CD4-positive, alpha-beta T cell treated with Interleukin-4 for 1 hour (primary cell): ENCODE measurements at regions not wholly inside any gene's neighbourhood (a gene's known extent, or its start where the extent isn't known, plus 50 kb on each side); places are given as distances from the start of the nearest gene placed in this dataset.

Source experiments
- DNase-seq, 2 donors: peaks; one replicate each; pipeline ENCODE4 v3.0.0-alpha.2; 2020 to 2022

GRCh38 chr15:38864122-38864521, 299.5 kb upstream of the RASGRP1 start:
- peak in 1 of 2 donors; percentile 3 for DNase-seq

- no peak for DNase-seq
Observed at GRCh38 chr15:38864827-38865581, 300.4 kb upstream of the RASGRP1 start.

GRCh38 chr15:38867556-38867955, 302.9 kb upstream of the RASGRP1 start:
- DNase-seq: no peak

- no peak for DNase-seq
Observed at GRCh38 chr15:38868326-38869114, 303.9 kb upstream of the RASGRP1 start.

- no peak for DNase-seq
Observed at GRCh38 chr15:38871638-38872037, 307.0 kb upstream of the RASGRP1 start.

GRCh38 chr15:38872732-38873131, 308.1 kb upstream of the RASGRP1 start:
- no peak for DNase-seq

- DNase-seq: no peak
Observed at GRCh38 chr15:38873158-38873557, 308.5 kb upstream of the RASGRP1 start.

- no peak for DNase-seq
Observed at GRCh38 chr15:38874464-38874863, 309.9 kb upstream of the RASGRP1 start.

GRCh38 chr15:38876211-38876610, 311.6 kb upstream of the RASGRP1 start:
- no peak for DNase-seq

GRCh38 chr15:38876621-38877020, 312.0 kb upstream of the RASGRP1 start:
- DNase-seq: no peak

- DNase-seq: no peak
Observed at GRCh38 chr15:38877471-38877870, 312.9 kb upstream of the RASGRP1 start.

GRCh38 chr15:38878026-38878425, 313.4 kb upstream of the RASGRP1 start:
- DNase-seq: no peak

- DNase-seq: no peak
Observed at GRCh38 chr15:38878926-38879325, 314.3 kb upstream of the RASGRP1 start.

- DNase-seq: no peak
Observed at GRCh38 chr15:38879909-38880471, 315.4 kb upstream of the RASGRP1 start.

- no peak for DNase-seq
Observed at GRCh38 chr15:38882221-38882620, 317.6 kb upstream of the RASGRP1 start.

GRCh38 chr15:38883987-38884386, 319.4 kb upstream of the RASGRP1 start:
- no peak for DNase-seq

GRCh38 chr15:38885001-38885400, 320.4 kb upstream of the RASGRP1 start:
- DNase-seq: no peak

GRCh38 chr15:38885471-38885952, 320.9 kb upstream of the RASGRP1 start:
- DNase-seq: no peak

- DNase-seq: no peak
Observed at GRCh38 chr15:38886315-38887163, 321.9 kb upstream of the RASGRP1 start.

GRCh38 chr15:38888701-38889221, 324.1 kb upstream of the RASGRP1 start:
- no peak for DNase-seq

- no peak for DNase-seq
Observed at GRCh38 chr15:38890194-38890593, 325.6 kb upstream of the RASGRP1 start.

- no peak for DNase-seq
Observed at GRCh38 chr15:38893925-38894242, 329.3 kb upstream of the RASGRP1 start.
